Left renal pelvis (tissue), 4 donors: ENCODE measurements at regions not wholly inside any gene's neighbourhood (a gene's known extent, or its start where the extent isn't known, plus 50 kb on each side); places are given as distances from the start of the nearest gene placed in this dataset.
"Not testable (repeated sequence)": the region's sequence is repeated elsewhere in the genome, so short reads cannot be mapped to it uniquely, and the experiment has no call there.

Experiments used
- DNase-seq, 4 donors: peaks; one replicate each; pipeline ENCODE4 v3.0.0-alpha.2; 2013; ENCODE audit warnings: low read depth in 4 of 4, low spot score in 3 of 4

GRCh38 chr7:116410694-116411093, 88.8 kb upstream of the CAV2 start:
- not testable (repeated sequence) for DNase-seq

GRCh38 chr7:116417593-116418345, 81.8 kb upstream of the CAV2 start:
- no peak for DNase-seq

GRCh38 chr7:116418524-116418923, 81.0 kb upstream of the CAV2 start:
- no peak for DNase-seq

GRCh38 chr7:116420003-116420402, 79.5 kb upstream of the CAV2 start:
- DNase-seq = no peak

GRCh38 chr7:116421298-116421697, 78.2 kb upstream of the CAV2 start:
- no peak for DNase-seq

GRCh38 chr7:116422683-116423082, 76.9 kb upstream of the CAV2 start:
- no peak for DNase-seq

- DNase-seq = no peak
These were observed 76.0 kb upstream of the CAV2 start for GRCh38 chr7:116423499-116423898.

GRCh38 chr7:116425647-116426209, 73.8 kb upstream of the CAV2 start:
- DNase-seq = no peak

- no peak for DNase-seq
These were observed 72.9 kb upstream of the CAV2 start for GRCh38 chr7:116426428-116427156.

- no peak for DNase-seq
These were observed 69.4 kb upstream of the CAV2 start for GRCh38 chr7:116429986-116430619.

GRCh38 chr7:116431787-116432526, 67.6 kb upstream of the CAV2 start:
- DNase-seq = no peak

- DNase-seq = no peak
These were observed 67.0 kb upstream of the CAV2 start for GRCh38 chr7:116432527-116432916.

GRCh38 chr7:116433246-116433645, 66.3 kb upstream of the CAV2 start:
- no peak for DNase-seq

- DNase-seq = no peak
These were observed 64.7 kb upstream of the CAV2 start for GRCh38 chr7:116434820-116435341.

- no peak for DNase-seq
These were observed 63.2 kb upstream of the CAV2 start for GRCh38 chr7:116436305-116436826.

GRCh38 chr7:116438267-116438666, 61.3 kb upstream of the CAV2 start:
- no peak for DNase-seq

GRCh38 chr7:116439005-116439404, 60.5 kb upstream of the CAV2 start:
- DNase-seq = no peak

GRCh38 chr7:116439841-116440549, 59.5 kb upstream of the CAV2 start:
- DNase-seq = no peak

GRCh38 chr7:116441534-116441933, 58.0 kb upstream of the CAV2 start:
- DNase-seq = no peak

- DNase-seq = no peak
These were observed 56.4 kb upstream of the CAV2 start for GRCh38 chr7:116443101-116443523.
